ENCODE measurements at regions not wholly inside any gene's neighbourhood (a gene's known extent, or its start where the extent isn't known, plus 50 kb on each side); places are given as distances from the start of the nearest gene placed in this dataset.

GRCh38 chr11:101202614-101203013 is 73.0 kb upstream of the PGR start:
- Histone ChIP-seq H3K9me3 (peaks cover 0 to 12% (median 7%) of the 10 kb centered on the region in 4 donors), H3K4me1 (no peaks in the 10 kb centered on the region), H3K4me3 (no peak overlapping the region), H3K27ac (replicated peaks in 1 of 4) (no peak overlapping the region), H3K27me3 (no peaks in the 10 kb centered on the region), H3K36me3 (no peaks in the 10 kb centered on the region)
- intact Hi-C loops (cut with DNase I), result no loop called here
- TF ChIP-seq POLR2A (IDR thresholded peaks at IDR 0.05; ENCODE audit: low read depth) (no peak), POLR2AphosphoS5 (IDR thresholded peaks at IDR 0.05) (no peak), EP300 (IDR thresholded peaks at IDR 0.05) (no peak)
- no peak for DNase-seq (ENCODE audit: extremely low spot score)

GRCh38 chr11:101199416-101199815 is 69.8 kb upstream of the PGR start:
- WGBS, result 76% methylated on average over 2 of the region's 2 CpGs
- no peaks in the 10 kb centered on the region for H3K36me3 ChIP-seq
- no peak for DNase-seq (ENCODE audit: extremely low spot score)
- TF ChIP-seq POLR2A (IDR thresholded peaks at IDR 0.05; ENCODE audit: low read depth), result no peak
- no peak overlapping the region for H3K27ac ChIP-seq (replicated peaks in 1 of 4)
- H3K4me1 ChIP-seq, result no peaks in the 10 kb centered on the region
- intact Hi-C loops (cut with DNase I), result no loop called here
- H3K27me3 ChIP-seq, result no peaks in the 10 kb centered on the region
- peaks cover 0 to 2% (median 0%) of the 10 kb centered on the region in 4 donors for H3K9me3 ChIP-seq
- no peak overlapping the region for H3K4me3 ChIP-seq

GRCh38 chr11:101195294-101195693 is 65.7 kb upstream of the PGR start:
- H3K27me3 ChIP-seq, result no peaks in the 10 kb centered on the region
- TF ChIP-seq POLR2AphosphoS5 (IDR thresholded peaks at IDR 0.05), result no peak
- TF ChIP-seq EP300 (IDR thresholded peaks at IDR 0.05), result no peak
- TF ChIP-seq POLR2A (IDR thresholded peaks at IDR 0.05; ENCODE audit: low read depth), result no peak
- TF ChIP-seq CTCF (IDR thresholded peaks at IDR 0.05), result no peak
- no peak overlapping the region for H3K4me3 ChIP-seq
- H3K36me3 ChIP-seq, result no peaks in the 10 kb centered on the region
- DNase-seq (ENCODE audit: extremely low spot score), result no peak
- WGBS, result 73% methylated on average over 2 of the region's 2 CpGs
- no peaks in the 10 kb centered on the region for H3K4me1 ChIP-seq
- no peak overlapping the region for H3K27ac ChIP-seq (replicated peaks in 1 of 4)
- H3K9me3 ChIP-seq, result no peaks in the 10 kb centered on the region
- intact Hi-C loops (cut with DNase I), result no loop called here

- Histone ChIP-seq H3K27ac (replicated peaks in 1 of 4) (no peak overlapping the region), H3K9me3 (no peaks in the 10 kb centered on the region), H3K4me1 (peaks cover 3 to 38% (median 15%) of the 10 kb centered on the region in 4 donors), H3K4me3 (no peak overlapping the region), H3K36me3 (no peaks in the 10 kb centered on the region), H3K27me3 (no peaks in the 10 kb centered on the region)
- WGBS, result 74% methylated on average over 2 of the region's 2 CpGs
- TF ChIP-seq POLR2AphosphoS5 (IDR thresholded peaks at IDR 0.05) (no peak), EP300 (IDR thresholded peaks at IDR 0.05) (no peak), CTCF (IDR thresholded peaks at IDR 0.05) (no peak), POLR2A (IDR thresholded peaks at IDR 0.05; ENCODE audit: low read depth) (no peak)
- intact Hi-C loops (cut with DNase I), result no loop called here
- no peak for DNase-seq (ENCODE audit: extremely low spot score)
Observed at GRCh38 chr11:101188801-101189200, 59.2 kb upstream of the PGR start.

- peak overlapping the region in 1 of 4 donors; percentile 9 for H3K27ac ChIP-seq (replicated peaks in 1 of 4)
Observed at GRCh38 chr11:101188173-101188572, 58.6 kb upstream of the PGR start.

More at GRCh38 chr11:101188173-101188572, 58.6 kb upstream of the PGR start:
- intact Hi-C loops (cut with DNase I), result no loop called here
- Histone ChIP-seq H3K4me3 (no peak overlapping the region), H3K27me3 (no peaks in the 10 kb centered on the region), H3K36me3 (no peaks in the 10 kb centered on the region), H3K9me3 (no peaks in the 10 kb centered on the region), H3K4me1 (peaks cover 3 to 38% (median 15%) of the 10 kb centered on the region in 4 donors)
- TF ChIP-seq POLR2AphosphoS5 (IDR thresholded peaks at IDR 0.05) (no peak), EP300 (IDR thresholded peaks at IDR 0.05) (no peak), POLR2A (IDR thresholded peaks at IDR 0.05; ENCODE audit: low read depth) (no peak), CTCF (IDR thresholded peaks at IDR 0.05) (no peak)
- 64% methylated on average over 3 of the region's 3 CpGs for WGBS
- DNase-seq (ENCODE audit: extremely low spot score), result no peak
